ENCODE measurements at regions not wholly inside any gene's neighbourhood (a gene's known extent, or its start where the extent isn't known, plus 50 kb on each side); places are given as distances from the start of the nearest gene placed in this dataset.

- peaks cover 4% of the 10 kb centered on the region for H3K27me3 Mint-ChIP-seq (ENCODE audit: insufficient read depth, low read depth)
- Histone ChIP-seq H3K27me3 (no peaks in the 10 kb centered on the region), H4K20me1 (ENCODE audit: low read depth) (no peaks in the 10 kb centered on the region), H3K4me2 (peak overlapping the region; percentile 10), H3K27ac (no peak overlapping the region), H3K36me3 (no peaks in the 10 kb centered on the region), H3K79me2 (ENCODE audit: low read depth) (no peaks in the 10 kb centered on the region), H3F3A (ENCODE audit: low read depth) (peaks cover 7% of the 10 kb centered on the region), H3K9me3 (ENCODE audit: low read depth) (no peaks in the 10 kb centered on the region), H3K4me3 (no peak overlapping the region), H3K9ac (no peak overlapping the region), H2AFZ (replicated peaks) (peak overlapping the region; percentile 89), H3K4me1 (peaks cover 32% of the 10 kb centered on the region)
- DNase-seq (ENCODE audit: low spot score), result peak; percentile 49
- no peak overlapping the region for H3K4me3 Mint-ChIP-seq
- H3K36me3 Mint-ChIP-seq, result peaks cover 1% of the 10 kb centered on the region
- H3K4me1 Mint-ChIP-seq, result peaks cover 27% of the 10 kb centered on the region
- no peaks in the 10 kb centered on the region for H3K9me3 Mint-ChIP-seq
- TF ChIP-seq EZH2phosphoT487 (IDR thresholded peaks at IDR 0.05) (no peak), EZH2 (IDR thresholded peaks at IDR 0.05) (no peak), CTCF (IDR thresholded peaks at IDR 0.05) (no peak)
- H3K27ac Mint-ChIP-seq, result peak overlapping the region; percentile 34
Observed at GRCh38 chr6:6749702-6750491, 161.4 kb downstream of the LY86 start.

DNA sequence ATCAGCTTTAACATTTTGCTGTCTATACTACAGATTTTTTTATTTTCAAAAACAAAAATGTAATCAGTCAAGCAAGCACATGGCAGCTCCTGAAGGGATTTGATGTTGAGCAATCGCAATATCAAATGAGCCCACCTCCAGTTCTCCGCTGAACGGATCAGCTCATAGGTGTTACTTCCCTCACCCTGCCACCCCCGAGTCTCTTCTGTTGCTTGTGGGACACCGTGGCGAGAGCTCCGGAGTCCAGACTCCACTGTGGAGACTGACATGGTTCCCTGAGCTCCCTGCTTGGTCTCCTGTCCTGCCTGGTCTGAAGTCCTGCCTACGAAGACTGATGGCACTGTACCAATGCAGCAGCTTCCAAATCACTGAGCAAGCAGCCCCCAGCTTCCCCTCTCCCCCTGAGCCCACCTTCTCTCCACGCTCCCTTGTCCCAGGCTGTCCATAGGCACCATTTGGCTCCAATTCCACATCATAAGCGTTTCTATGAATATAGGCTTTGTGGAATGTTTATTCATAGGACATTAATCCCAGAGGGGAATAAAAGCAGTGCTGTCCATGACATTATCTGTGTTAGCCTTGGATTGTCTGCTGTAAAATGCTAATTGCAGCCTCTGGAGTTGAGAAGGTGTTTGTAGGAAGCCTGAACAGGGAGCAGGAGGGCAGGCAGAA lies 162.2 kb downstream of the LY86 start:
- no peaks in the 10 kb centered on the region for H4K20me1 ChIP-seq (ENCODE audit: low read depth)
- H3K79me2 ChIP-seq (ENCODE audit: low read depth), result no peaks in the 10 kb centered on the region
- DNase-seq (ENCODE audit: low spot score), result no peak
- H3K9me3 ChIP-seq (ENCODE audit: low read depth), result no peaks in the 10 kb centered on the region
- no peak overlapping the region for H2AFZ ChIP-seq (replicated peaks)
- H3K27me3 Mint-ChIP-seq (ENCODE audit: insufficient read depth, low read depth), result peaks cover 4% of the 10 kb centered on the region
- H3K4me1 ChIP-seq, result peaks cover 32% of the 10 kb centered on the region
- no peak overlapping the region for H3K27ac Mint-ChIP-seq
- H3K36me3 ChIP-seq, result no peaks in the 10 kb centered on the region
- peaks cover 7% of the 10 kb centered on the region for H3F3A ChIP-seq (ENCODE audit: low read depth)
- no peak overlapping the region for H3K9ac ChIP-seq
- peaks cover 27% of the 10 kb centered on the region for H3K4me1 Mint-ChIP-seq
- H3K27ac ChIP-seq, result no peak overlapping the region
- no peaks in the 10 kb centered on the region for H3K27me3 ChIP-seq
- H3K9me3 Mint-ChIP-seq, result no peaks in the 10 kb centered on the region
- H3K4me2 ChIP-seq, result no peak overlapping the region
- no peak overlapping the region for H3K4me3 Mint-ChIP-seq
- H3K4me3 ChIP-seq, result no peak overlapping the region
- no peaks in the 10 kb centered on the region for H3K36me3 Mint-ChIP-seq
- no peak for TF ChIP-seq EZH2 (IDR thresholded peaks at IDR 0.05)
- TF ChIP-seq CTCF (IDR thresholded peaks at IDR 0.05), result no peak
- TF ChIP-seq EZH2phosphoT487 (IDR thresholded peaks at IDR 0.05), result no peak

DNA sequence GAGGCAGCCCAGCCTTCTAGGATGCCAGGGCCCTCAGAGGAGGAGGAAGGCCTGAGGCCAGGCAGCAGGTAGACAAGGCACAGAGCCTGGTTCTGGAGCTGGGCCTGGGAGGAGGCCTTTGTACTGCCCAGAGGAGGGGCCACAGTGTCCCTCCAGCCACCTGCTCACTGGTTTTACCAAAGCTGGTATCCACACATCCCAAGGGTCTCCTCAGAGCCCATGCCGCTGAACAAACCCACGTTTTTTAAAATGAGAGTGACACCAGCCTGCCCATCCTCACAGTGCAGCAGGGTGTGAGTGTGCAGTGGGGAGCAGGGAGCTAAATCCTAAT lies 162.7 kb downstream of the LY86 start:
- H3K27ac Mint-ChIP-seq, result no peak overlapping the region
- H3K4me1 ChIP-seq, result peaks cover 32% of the 10 kb centered on the region
- H4K20me1 ChIP-seq (ENCODE audit: low read depth), result no peaks in the 10 kb centered on the region

More for the DNA sequence above, 162.7 kb downstream of the LY86 start:
- Mint-ChIP-seq H3K36me3 (no peaks in the 10 kb centered on the region), H3K9me3 (no peaks in the 10 kb centered on the region), H3K4me1 (peaks cover 27% of the 10 kb centered on the region), H3K27me3 (ENCODE audit: insufficient read depth, low read depth) (peaks cover 4% of the 10 kb centered on the region), H3K4me3 (no peak overlapping the region)
- H3K9me3 ChIP-seq (ENCODE audit: low read depth), result no peaks in the 10 kb centered on the region
- H3F3A ChIP-seq (ENCODE audit: low read depth), result peaks cover 7% of the 10 kb centered on the region
- H3K79me2 ChIP-seq (ENCODE audit: low read depth), result no peaks in the 10 kb centered on the region
- H3K27me3 ChIP-seq, result no peaks in the 10 kb centered on the region
- H3K36me3 ChIP-seq, result no peaks in the 10 kb centered on the region
- H2AFZ ChIP-seq (replicated peaks), result no peak overlapping the region
- no peak for DNase-seq (ENCODE audit: low spot score)
- no peak overlapping the region for H3K4me3 ChIP-seq
- TF ChIP-seq CTCF (IDR thresholded peaks at IDR 0.05) (no peak), EZH2 (IDR thresholded peaks at IDR 0.05) (no peak), EZH2phosphoT487 (IDR thresholded peaks at IDR 0.05) (no peak)
- no peak overlapping the region for H3K9ac ChIP-seq
- H3K4me2 ChIP-seq, result no peak overlapping the region
- no peak overlapping the region for H3K27ac ChIP-seq

Measured in neural progenitor cell (in vitro differentiated cells).